Right lobe of liver (tissue), 6 donors: ENCODE measurements at regions not wholly inside any gene's neighbourhood (a gene's known extent, or its start where the extent isn't known, plus 50 kb on each side); places are given as distances from the start of the nearest gene placed in this dataset.
A peak's percentile ranks its signal among the peaks of the same experiment; 100 is the strongest.
"Not testable (repeated sequence)": the region's sequence is repeated elsewhere in the genome, so short reads cannot be mapped to it uniquely, and the experiment has no call there.

Experiments used
- ATAC-seq, 4 donors: fragments of 200-7000 bp; cut with Tn5 transposase; one replicate each; pipeline ENCODE4 v1.9.1; 2020; ENCODE audit warnings: mild to moderate bottlenecking in 4 of 4, moderate library complexity in 4 of 4
- DNase-seq, 3 donors: peaks; one replicate each; pipeline ENCODE4 v3.0.0-alpha.2; 2020
- H3K27ac ChIP-seq, 3 donors: fragments of 200-600 bp; one replicate each; pipeline ENCODE4 v1.8.0; 2022
- H3K27me3 ChIP-seq, 2 donors: fragments of 200-600 bp; one replicate each; pipeline ENCODE4 v1.8.0; 2022
- H3K36me3 ChIP-seq, 4 donors: fragments of 200-600 bp; sonication (generic) in 1 of 4; one replicate each; pipeline versions ENCODE4 v1.5.1 to v1.8.0; 2017 to 2022; ENCODE audit warnings: control low read depth in 1 of 4
- H3K4me1 ChIP-seq, 4 donors: fragments of 200-600 bp; sonication (generic) in 1 of 4; one replicate each; pipeline versions ENCODE4 v1.5.1 to v1.8.0; 2017 to 2022; ENCODE audit warnings: control low read depth in 1 of 4
- H3K4me3 ChIP-seq, 3 donors: fragments of 200-600 bp; one replicate each; pipeline ENCODE4 v1.8.0; 2022
- H3K9me3 ChIP-seq, 4 donors: fragments of 200-600 bp; sonication (generic) in 1 of 4; one replicate each; pipeline versions ENCODE4 v1.5.1 to v1.8.0; 2017 to 2022; ENCODE audit warnings: control low read depth in 1 of 4
- CTCF ChIP-seq, 4 donors: fragments of 200-600 bp in 3 of 4; fragments of 450-650 bp in 1 of 4; IDR thresholded peaks; one replicate each; pipeline versions ENCODE4 v1.5.1 to v1.8.0; 2016 to 2022; ENCODE audit warnings: antibody characterized with exemption in 4 of 4, mild to moderate bottlenecking in 2 of 4
- POLR2A ChIP-seq: fragments of 450-650 bp; IDR thresholded peaks from one replicate; pipeline ENCODE4 v1.6.1; 2017; ENCODE audit warnings: antibody characterized with exemption, mild to moderate bottlenecking
- WGBS: methylation state at CpG from one replicate; pipeline ENCODE4 v1.1.6; 2018; ENCODE audit warnings: low coverage, low lambda C conversion rate; ENCODE audit not compliant: insufficient coverage; ENCODE audit errors: missing lambda C conversion rate; 5-methylcytosine and 5-hydroxymethylcytosine counted together
- intact Hi-C, 2 donors: fragments of 100-400 bp; cut with DNase I; formaldehyde crosslinking; loops; one replicate each; pipeline versions ENCODE4 v1.11.2 to v1.14.1; 2022
- donor health status: DM: no; HTN: yes; CAD: no.
- donor health status: DM: no; HTN: no; CAD: no.
- donor health status: DM: no; HTN: no; CAD: no.
- donor health status: DM: no; HTN: yes; CAD: no.
- donor health status: DM: no; HTN: yes; CAD: no.

- H3K9me3 ChIP-seq = no peaks in the 10 kb centered on the region
- 92% methylated on average over 4 of the region's 5 CpGs for WGBS
- no peaks in the 10 kb centered on the region for H3K36me3 ChIP-seq
- no peak for ATAC-seq
- TF ChIP-seq CTCF (IDR thresholded peaks at IDR 0.05) = no peak
- TF ChIP-seq POLR2A = no peak
- intact Hi-C loops = no loop called here
- no peak overlapping the region for H3K27ac ChIP-seq
- H3K4me3 ChIP-seq = no peak overlapping the region
- H3K4me1 ChIP-seq = no peaks in the 10 kb centered on the region
- DNase-seq = no peak
- H3K27me3 ChIP-seq = no peaks in the 10 kb centered on the region
Measured at GRCh38 chr4:103415801-103416200, 217.7 kb upstream of the CENPE start.

- H3K27me3 ChIP-seq, intact Hi-C loops, H3K4me3 ChIP-seq, ATAC-seq, H3K4me1 ChIP-seq, H3K36me3 ChIP-seq, DNase-seq, H3K27ac ChIP-seq, H3K9me3 ChIP-seq: not testable (repeated sequence)
- 67% methylated on average over 4 of the region's 4 CpGs for WGBS
Measured at GRCh38 chr4:103412646-103413045, 214.5 kb upstream of the CENPE start.

GRCh38 chr4:103410386-103410785 lies 212.2 kb upstream of the CENPE start:
- no peak for ATAC-seq

GRCh38 chr4:103405415-103405814 lies 207.3 kb upstream of the CENPE start:
- no peak overlapping the region for H3K27ac ChIP-seq
- no peak for ATAC-seq
- H3K27me3 ChIP-seq = no peaks in the 10 kb centered on the region
- no peak for TF ChIP-seq CTCF (IDR thresholded peaks at IDR 0.05)
- no peak for TF ChIP-seq POLR2A
- no peaks in the 10 kb centered on the region for H3K4me1 ChIP-seq
- intact Hi-C loops = no loop called here
- no peaks in the 10 kb centered on the region for H3K9me3 ChIP-seq
- DNase-seq = no peak
- H3K36me3 ChIP-seq = no peaks in the 10 kb centered on the region
- no peak overlapping the region for H3K4me3 ChIP-seq

More at GRCh38 chr4:103410386-103410785, 212.2 kb upstream of the CENPE start:
- no peaks in the 10 kb centered on the region for H3K4me1 ChIP-seq
- no peaks in the 10 kb centered on the region for H3K27me3 ChIP-seq
- H3K4me3 ChIP-seq = no peak overlapping the region
- no peaks in the 10 kb centered on the region for H3K9me3 ChIP-seq
- WGBS = 89% methylated on average over 3 of the region's 3 CpGs
- TF ChIP-seq CTCF (IDR thresholded peaks at IDR 0.05) (no peak), POLR2A (no peak)
- H3K27ac ChIP-seq = no peak overlapping the region
- intact Hi-C loops = no loop called here
- DNase-seq = no peak
- no peaks in the 10 kb centered on the region for H3K36me3 ChIP-seq

GRCh38 chr4:103403619-103404018 lies 205.5 kb upstream of the CENPE start:
- intact Hi-C loops = no loop called here
- Histone ChIP-seq H3K27ac (no peak overlapping the region), H3K4me3 (no peak overlapping the region), H3K4me1 (no peaks in the 10 kb centered on the region), H3K36me3 (no peaks in the 10 kb centered on the region), H3K9me3 (no peaks in the 10 kb centered on the region), H3K27me3 (no peaks in the 10 kb centered on the region)
- 24% methylated on average over 2 of the region's 2 CpGs for WGBS
- TF ChIP-seq CTCF (IDR thresholded peaks at IDR 0.05) = no peak
- no peak for TF ChIP-seq POLR2A
- ATAC-seq (peak; percentile 72 to 98 (median 96)), DNase-seq (no peak)
